ENCODE measurements at regions not wholly inside any gene's neighbourhood (a gene's known extent, or its start where the extent isn't known, plus 50 kb on each side); places are given as distances from the start of the nearest gene placed in this dataset.

DNA sequence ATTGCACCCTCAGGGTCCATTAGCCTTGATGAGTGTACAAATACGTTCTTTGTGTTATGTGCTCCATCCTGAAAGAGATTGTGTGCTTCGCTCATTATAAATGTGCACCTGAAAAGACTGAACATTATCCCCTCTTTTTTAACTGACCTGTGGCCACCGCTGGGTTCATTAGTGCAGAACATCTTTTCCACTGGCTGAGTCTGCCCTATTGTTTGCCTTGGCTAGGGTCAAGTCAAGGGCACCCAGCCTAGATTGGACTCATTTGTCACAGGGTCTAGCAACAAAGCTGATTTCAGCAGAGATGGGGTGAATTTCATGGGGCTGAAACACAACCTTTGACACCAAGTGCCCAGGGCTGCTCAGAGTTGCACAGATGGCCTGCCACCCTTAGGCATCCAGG, 764.1 kb upstream of the ARRDC3 start:
- TF ChIP-seq, protein P1, sequence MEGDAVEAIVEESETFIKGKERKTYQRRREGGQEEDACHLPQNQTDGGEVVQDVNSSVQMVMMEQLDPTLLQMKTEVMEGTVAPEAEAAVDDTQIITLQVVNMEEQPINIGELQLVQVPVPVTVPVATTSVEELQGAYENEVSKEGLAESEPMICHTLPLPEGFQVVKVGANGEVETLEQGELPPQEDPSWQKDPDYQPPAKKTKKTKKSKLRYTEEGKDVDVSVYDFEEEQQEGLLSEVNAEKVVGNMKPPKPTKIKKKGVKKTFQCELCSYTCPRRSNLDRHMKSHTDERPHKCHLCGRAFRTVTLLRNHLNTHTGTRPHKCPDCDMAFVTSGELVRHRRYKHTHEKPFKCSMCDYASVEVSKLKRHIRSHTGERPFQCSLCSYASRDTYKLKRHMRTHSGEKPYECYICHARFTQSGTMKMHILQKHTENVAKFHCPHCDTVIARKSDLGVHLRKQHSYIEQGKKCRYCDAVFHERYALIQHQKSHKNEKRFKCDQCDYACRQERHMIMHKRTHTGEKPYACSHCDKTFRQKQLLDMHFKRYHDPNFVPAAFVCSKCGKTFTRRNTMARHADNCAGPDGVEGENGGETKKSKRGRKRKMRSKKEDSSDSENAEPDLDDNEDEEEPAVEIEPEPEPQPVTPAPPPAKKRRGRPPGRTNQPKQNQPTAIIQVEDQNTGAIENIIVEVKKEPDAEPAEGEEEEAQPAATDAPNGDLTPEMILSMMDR (IDR thresholded peaks at IDR 0.05), result no peak
- TF ChIP-seq POLR2AphosphoS5 (IDR thresholded peaks at IDR 0.05) (no peak), POLR2A (IDR thresholded peaks at IDR 0.05) (no peak)
